ENCODE measurements at regions not wholly inside any gene's neighbourhood (a gene's known extent, or its start where the extent isn't known, plus 50 kb on each side); places are given as distances from the start of the nearest gene placed in this dataset.
A peak's percentile ranks its signal among the peaks of the same experiment; 100 is the strongest.
"Not testable (repeated sequence)": the region's sequence is repeated elsewhere in the genome, so short reads cannot be mapped to it uniquely, and the experiment has no call there.

DNA sequence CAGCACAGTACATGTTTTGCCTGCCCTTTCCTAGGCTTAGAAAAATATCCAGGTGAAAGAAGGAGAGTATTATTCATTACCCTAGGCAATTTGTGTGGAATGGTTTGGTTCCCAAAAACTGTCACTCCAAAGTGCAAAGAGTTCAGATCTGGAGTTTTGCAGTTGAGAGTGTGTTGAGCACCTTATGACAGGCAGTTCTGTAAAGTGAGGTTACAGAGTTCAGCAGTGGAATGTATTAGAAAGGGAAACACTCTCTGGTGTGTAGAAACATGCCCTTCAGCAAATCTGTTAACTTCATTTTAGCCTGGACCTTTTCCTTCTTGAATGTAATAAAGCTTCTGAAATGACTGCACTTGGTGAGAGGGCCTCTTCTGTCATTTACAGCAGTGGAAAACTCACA is 154.0 kb upstream of the SSTR1 start:
- Mint-ChIP-seq H3K4me3 (no peak overlapping the region), H3K27ac (no peak overlapping the region), H3K9me3 (no peaks in the 10 kb centered on the region), H3K4me1 (ENCODE audit: low read depth) (peaks cover 25% of the 10 kb centered on the region), H3K36me3 (ENCODE audit: low read depth) (no peaks in the 10 kb centered on the region; the same call in 1 of the 2 replicates), H3K27me3 (ENCODE audit: insufficient read depth) (no peaks in the 10 kb centered on the region)
- DNase-seq: no peak
- TF ChIP-seq, protein P1, sequence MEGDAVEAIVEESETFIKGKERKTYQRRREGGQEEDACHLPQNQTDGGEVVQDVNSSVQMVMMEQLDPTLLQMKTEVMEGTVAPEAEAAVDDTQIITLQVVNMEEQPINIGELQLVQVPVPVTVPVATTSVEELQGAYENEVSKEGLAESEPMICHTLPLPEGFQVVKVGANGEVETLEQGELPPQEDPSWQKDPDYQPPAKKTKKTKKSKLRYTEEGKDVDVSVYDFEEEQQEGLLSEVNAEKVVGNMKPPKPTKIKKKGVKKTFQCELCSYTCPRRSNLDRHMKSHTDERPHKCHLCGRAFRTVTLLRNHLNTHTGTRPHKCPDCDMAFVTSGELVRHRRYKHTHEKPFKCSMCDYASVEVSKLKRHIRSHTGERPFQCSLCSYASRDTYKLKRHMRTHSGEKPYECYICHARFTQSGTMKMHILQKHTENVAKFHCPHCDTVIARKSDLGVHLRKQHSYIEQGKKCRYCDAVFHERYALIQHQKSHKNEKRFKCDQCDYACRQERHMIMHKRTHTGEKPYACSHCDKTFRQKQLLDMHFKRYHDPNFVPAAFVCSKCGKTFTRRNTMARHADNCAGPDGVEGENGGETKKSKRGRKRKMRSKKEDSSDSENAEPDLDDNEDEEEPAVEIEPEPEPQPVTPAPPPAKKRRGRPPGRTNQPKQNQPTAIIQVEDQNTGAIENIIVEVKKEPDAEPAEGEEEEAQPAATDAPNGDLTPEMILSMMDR (IDR thresholded peaks at IDR 0.05): no peak

DNA sequence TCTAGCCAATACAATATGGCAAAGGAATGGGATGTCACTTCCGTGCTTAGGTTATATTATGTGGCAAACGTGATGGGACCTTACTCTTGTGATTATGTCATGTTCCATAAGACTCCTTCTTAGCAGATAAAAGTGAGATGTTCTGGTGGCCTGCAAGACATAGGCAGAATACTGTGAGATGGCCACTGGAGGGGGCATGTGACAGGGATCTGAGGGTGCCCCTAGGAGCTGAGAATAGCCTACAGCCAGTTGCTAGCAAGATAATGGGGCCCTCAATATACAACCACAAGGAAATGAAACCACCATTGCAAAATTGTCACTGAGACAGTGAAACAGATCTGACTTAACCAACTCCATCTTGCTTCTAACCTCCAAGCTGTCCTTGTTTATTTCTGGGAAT is 151.4 kb upstream of the SSTR1 start:
- Mint-ChIP-seq H3K36me3 (ENCODE audit: low read depth) (peaks cover 6% of the 10 kb centered on the region; the same call in 1 of the 2 replicates), H3K9me3 (peaks cover 9% of the 10 kb centered on the region), H3K27me3 (ENCODE audit: insufficient read depth) (no peaks in the 10 kb centered on the region), H3K4me1 (ENCODE audit: low read depth) (peaks cover 25% of the 10 kb centered on the region), H3K4me3 (no peak overlapping the region), H3K27ac (no peak overlapping the region)
- no peak for DNase-seq
- TF ChIP-seq, protein P1 (IDR thresholded peaks at IDR 0.05): peak; percentile 24

DNA sequence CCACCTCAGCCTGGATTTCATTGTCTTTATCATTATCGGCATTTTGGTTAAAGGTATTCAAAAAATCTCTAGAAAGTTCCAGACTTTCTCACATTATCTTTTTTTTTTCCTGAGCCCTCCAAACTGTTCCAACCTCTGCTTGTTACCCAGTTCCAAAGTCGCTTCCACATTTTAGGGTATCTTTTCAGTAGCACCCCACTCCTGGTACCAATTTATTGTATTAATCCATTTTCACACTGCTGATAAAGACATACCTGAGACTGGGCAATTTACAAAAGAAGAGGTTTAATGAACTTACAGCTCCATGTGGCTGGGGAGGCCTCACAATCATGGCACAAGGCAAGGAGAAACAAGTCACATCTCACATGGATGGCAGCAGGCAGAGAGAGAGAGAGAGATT is 145.5 kb upstream of the SSTR1 start:
- not testable (repeated sequence) for H3K4me3 Mint-ChIP-seq; DNase-seq; H3K27me3 Mint-ChIP-seq (ENCODE audit: insufficient read depth); H3K27ac Mint-ChIP-seq; H3K4me1 Mint-ChIP-seq (ENCODE audit: low read depth)
- Mint-ChIP-seq H3K9me3 (peaks cover 28% of the 10 kb centered on the region), H3K36me3 (ENCODE audit: low read depth) (peaks cover 16% of the 10 kb centered on the region)

DNA sequence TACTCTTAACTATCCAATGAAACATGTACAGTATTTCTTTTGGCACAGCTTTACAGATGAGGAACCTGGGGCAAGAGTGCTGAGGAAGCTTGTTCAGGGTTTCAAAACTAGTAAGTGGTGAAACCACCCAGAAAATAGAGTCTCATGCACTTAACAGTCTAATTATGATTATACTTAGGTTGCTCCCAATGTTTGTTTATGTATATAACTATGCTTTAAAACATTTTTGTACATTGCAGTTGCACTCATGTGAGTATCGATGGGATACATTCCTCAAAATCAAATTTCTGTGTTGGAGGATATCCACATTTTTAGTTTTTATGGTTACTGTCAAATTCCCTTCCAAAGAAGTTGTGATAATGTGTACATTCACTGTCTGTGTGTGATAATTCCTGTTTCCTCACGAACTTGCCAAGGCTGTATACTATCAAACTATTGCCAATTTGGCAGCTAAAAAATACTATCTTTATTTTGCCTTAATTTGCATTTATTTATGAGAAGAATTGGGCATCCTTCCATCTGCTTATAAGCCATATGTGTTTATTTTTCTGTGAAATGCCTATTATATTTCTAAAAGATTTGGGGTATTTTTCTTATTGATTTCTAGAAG is 143.9 kb upstream of the SSTR1 start:
- TF ChIP-seq, protein P1 (IDR thresholded peaks at IDR 0.05): no peak
- H3K27ac Mint-ChIP-seq: no peak overlapping the region
- H3K9me3 Mint-ChIP-seq: peaks cover 28% of the 10 kb centered on the region
- no peaks in the 10 kb centered on the region for H3K27me3 Mint-ChIP-seq (ENCODE audit: insufficient read depth)
- no peaks in the 10 kb centered on the region for H3K4me1 Mint-ChIP-seq (ENCODE audit: low read depth)
- peaks cover 16% of the 10 kb centered on the region for H3K36me3 Mint-ChIP-seq (ENCODE audit: low read depth)
- H3K4me3 Mint-ChIP-seq: no peak overlapping the region
- no peak for DNase-seq

DNA sequence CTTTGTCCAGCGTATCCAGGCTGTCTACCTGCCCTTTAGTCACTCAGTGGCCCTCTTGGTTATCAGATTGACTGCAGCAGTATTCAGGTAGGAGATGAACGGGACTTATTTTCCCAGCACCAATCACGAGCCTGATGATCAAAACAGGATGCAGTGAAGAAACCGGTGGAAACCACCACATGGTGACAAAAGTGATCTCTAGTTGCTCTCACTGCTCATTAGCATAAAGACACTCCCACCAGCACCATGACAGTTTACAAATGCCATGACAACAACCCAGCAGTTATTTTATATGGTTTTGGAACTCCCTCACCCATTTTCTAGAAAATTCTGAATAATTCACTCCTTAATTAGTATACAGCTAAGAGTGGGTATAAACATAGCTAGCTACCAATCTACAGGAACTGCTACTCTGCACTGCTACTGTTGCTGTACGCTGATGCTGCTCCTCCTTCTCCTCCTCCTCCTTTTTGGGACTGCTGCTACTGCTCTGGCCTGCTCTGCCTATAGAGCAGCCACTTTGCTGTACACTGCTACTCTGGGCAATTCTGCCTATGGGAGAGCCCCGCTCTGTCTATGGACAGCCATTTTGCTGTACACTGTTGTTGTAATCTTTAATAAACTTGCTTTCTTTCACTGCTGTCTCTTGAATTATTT is 142.5 kb upstream of the SSTR1 start:
- Mint-ChIP-seq H3K4me1 (ENCODE audit: low read depth) (no peaks in the 10 kb centered on the region), H3K36me3 (ENCODE audit: low read depth) (peaks cover 16% of the 10 kb centered on the region), H3K27me3 (ENCODE audit: insufficient read depth) (no peaks in the 10 kb centered on the region), H3K27ac (no peak overlapping the region), H3K4me3 (no peak overlapping the region), H3K9me3 (peaks cover 27% of the 10 kb centered on the region)
- DNase-seq: peak; percentile 6
- TF ChIP-seq, protein P1 (IDR thresholded peaks at IDR 0.05): no peak

DNA sequence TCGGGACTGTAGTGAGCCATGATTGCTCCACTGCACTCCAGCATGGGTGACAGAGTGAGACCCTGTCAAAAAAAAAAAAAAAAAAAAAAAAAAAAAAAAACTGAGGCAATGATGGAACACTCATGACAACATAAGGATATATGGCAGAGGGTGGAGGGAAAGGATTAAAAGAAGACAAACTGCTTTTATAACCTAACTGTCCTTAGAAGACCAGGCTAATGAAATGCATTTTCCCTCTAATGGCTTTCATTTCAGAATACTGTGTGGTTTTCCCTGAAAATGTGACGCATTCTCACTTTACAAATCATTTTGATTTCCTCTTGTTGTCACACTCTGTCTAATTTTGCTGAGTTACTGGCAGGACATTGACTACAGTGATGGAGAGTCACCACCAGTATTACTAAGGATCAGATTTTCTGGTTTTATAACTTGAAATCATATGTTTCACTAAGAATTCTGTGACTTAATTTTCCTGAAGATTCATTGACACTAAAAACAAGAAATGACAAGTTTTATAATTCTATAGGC is 137.6 kb upstream of the SSTR1 start:
- peaks cover 2% of the 10 kb centered on the region; the same call in 1 of the 2 replicates for H3K27me3 Mint-ChIP-seq (ENCODE audit: insufficient read depth)
- no peak for DNase-seq
- H3K27ac Mint-ChIP-seq: no peak overlapping the region
- H3K9me3 Mint-ChIP-seq: no peaks in the 10 kb centered on the region
- no peak overlapping the region for H3K4me3 Mint-ChIP-seq
- peaks cover 14% of the 10 kb centered on the region for H3K4me1 Mint-ChIP-seq (ENCODE audit: low read depth)
- TF ChIP-seq, protein P1 (IDR thresholded peaks at IDR 0.05): no peak
- no peaks in the 10 kb centered on the region for H3K36me3 Mint-ChIP-seq (ENCODE audit: low read depth)
